IMR-90 (cell line): ENCODE measurements at regions not wholly inside any gene's neighbourhood (a gene's known extent, or its start where the extent isn't known, plus 50 kb on each side); places are given as distances from the start of the nearest gene placed in this dataset.
"Not testable (repeated sequence)": the region's sequence is repeated elsewhere in the genome, so short reads cannot be mapped to it uniquely, and the experiment has no call there.

Experiments
- CEBPB ChIP-seq: IDR thresholded peaks from 2 replicates; pipeline ENCODE4 v1.6.1; 2012; ENCODE audit warnings: low read depth, low read length, improper control_type of control experiment
- CHD1 ChIP-seq: IDR thresholded peaks from 2 replicates; pipeline ENCODE4 v1.6.1; 2012; ENCODE audit warnings: low read depth, low read length, improper control_type of control experiment
- ELK1 ChIP-seq: fragments of 150-350 bp; IDR thresholded peaks from 2 replicates; pipeline ENCODE4 v1.6.1; 2016; ENCODE audit warnings: low read depth, mild to moderate bottlenecking, low read length, moderate library complexity, borderline replicate concordance
- MAFK ChIP-seq: IDR thresholded peaks from 2 replicates; pipeline ENCODE4 v1.6.1; 2012; ENCODE audit warnings: low read depth, low read length, improper control_type of control experiment
- MXI1 ChIP-seq: IDR thresholded peaks from 2 replicates; pipeline ENCODE4 v1.6.1; 2012; ENCODE audit warnings: low read depth, mild to moderate bottlenecking, low read length, moderate library complexity, borderline replicate concordance
- NFE2L2 ChIP-seq: fragments of 150-350 bp; IDR thresholded peaks from 2 replicates; pipeline ENCODE4 v1.6.1; 2016; ENCODE audit warnings: low read depth, mild to moderate bottlenecking, low read length
- POLR2A ChIP-seq: IDR thresholded peaks from 2 replicates; pipeline ENCODE4 v1.6.1; 2012; ENCODE audit warnings: mild to moderate bottlenecking, low read depth, low read length
- RAD21 ChIP-seq: IDR thresholded peaks from 2 replicates; pipeline ENCODE4 v1.6.1; 2012; ENCODE audit warnings: low read length, improper control_type of control experiment
- RFX5 ChIP-seq: IDR thresholded peaks from 2 replicates; pipeline ENCODE4 v1.8.0; 2012; ENCODE audit warnings: low read depth, mild to moderate bottlenecking, low read length, moderate library complexity
- SMC3 ChIP-seq: fragments of 150-350 bp; IDR thresholded peaks from 2 replicates; pipeline ENCODE4 v1.6.1; 2016; ENCODE audit warnings: low read depth, mild to moderate bottlenecking, antibody characterized with exemption, low read length, moderate library complexity
- USF2 ChIP-seq: fragments of 150-350 bp; IDR thresholded peaks from 2 replicates; pipeline ENCODE4 v1.6.1; 2017; ENCODE audit warnings: mild to moderate bottlenecking, antibody characterized with exemption, low read length, low read depth
- TF ChIP-seq, protein P1 (sequence below): conservative IDR thresholded peaks from 2 replicates; pipeline ENCODE4 v1.5.1; 2012; ENCODE audit warnings: mild to moderate bottlenecking, low read depth, low read length, improper control_type of control experiment

GRCh38 chr4:3926969-3927755 lies 161.0 kb downstream of the ADRA2C start:
- not testable (repeated sequence) for TF ChIP-seq RFX5, MXI1, POLR2A, MAFK, USF2, CHD1, SMC3, NFE2L2, CEBPB, ELK1, RAD21
- TF ChIP-seq, protein P1, sequence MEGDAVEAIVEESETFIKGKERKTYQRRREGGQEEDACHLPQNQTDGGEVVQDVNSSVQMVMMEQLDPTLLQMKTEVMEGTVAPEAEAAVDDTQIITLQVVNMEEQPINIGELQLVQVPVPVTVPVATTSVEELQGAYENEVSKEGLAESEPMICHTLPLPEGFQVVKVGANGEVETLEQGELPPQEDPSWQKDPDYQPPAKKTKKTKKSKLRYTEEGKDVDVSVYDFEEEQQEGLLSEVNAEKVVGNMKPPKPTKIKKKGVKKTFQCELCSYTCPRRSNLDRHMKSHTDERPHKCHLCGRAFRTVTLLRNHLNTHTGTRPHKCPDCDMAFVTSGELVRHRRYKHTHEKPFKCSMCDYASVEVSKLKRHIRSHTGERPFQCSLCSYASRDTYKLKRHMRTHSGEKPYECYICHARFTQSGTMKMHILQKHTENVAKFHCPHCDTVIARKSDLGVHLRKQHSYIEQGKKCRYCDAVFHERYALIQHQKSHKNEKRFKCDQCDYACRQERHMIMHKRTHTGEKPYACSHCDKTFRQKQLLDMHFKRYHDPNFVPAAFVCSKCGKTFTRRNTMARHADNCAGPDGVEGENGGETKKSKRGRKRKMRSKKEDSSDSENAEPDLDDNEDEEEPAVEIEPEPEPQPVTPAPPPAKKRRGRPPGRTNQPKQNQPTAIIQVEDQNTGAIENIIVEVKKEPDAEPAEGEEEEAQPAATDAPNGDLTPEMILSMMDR, result not testable (repeated sequence)
